ENCODE measurements at regions not wholly inside any gene's neighbourhood (a gene's known extent, or its start where the extent isn't known, plus 50 kb on each side); places are given as distances from the start of the nearest gene placed in this dataset.
A peak's percentile ranks its signal among the peaks of the same experiment; 100 is the strongest.
"Not testable (repeated sequence)": the region's sequence is repeated elsewhere in the genome, so short reads cannot be mapped to it uniquely, and the experiment has no call there.

DNA sequence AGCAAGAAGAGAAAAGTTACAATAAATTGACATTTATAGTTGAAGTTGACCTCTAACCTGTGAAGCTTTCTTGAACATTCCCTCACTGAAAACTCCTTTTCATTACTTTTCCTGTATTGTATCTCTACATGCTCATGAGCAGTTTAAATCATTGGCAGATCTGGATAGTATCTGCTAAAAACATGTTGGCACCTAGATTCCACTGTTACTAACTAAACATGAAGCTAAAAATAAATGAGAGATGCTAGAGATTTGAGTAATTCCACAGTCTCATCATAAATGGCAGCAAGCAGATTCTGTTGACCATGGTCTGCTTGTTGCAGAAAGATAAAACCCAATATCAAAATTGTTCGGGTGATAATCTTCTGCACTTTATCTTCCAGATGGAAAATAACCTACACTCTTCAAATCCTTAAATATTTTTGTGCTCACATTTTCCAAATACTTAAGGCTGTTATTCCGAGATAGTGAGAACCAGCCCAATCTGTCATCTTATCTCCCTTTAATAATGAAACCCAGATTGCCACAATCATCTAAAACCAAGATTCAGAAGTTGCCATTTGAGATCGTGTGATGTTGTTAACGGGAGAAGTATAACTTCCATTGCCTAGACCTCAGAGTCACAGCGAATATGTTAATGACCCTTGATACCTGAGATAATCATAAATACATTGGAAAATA, 171.0 kb upstream of the DAAM1 start:
- DNase-seq = no peak

GRCh38 chr14:59018460-59018859, 170.0 kb upstream of the DAAM1 start:
- DNase-seq = no peak

GRCh38 chr14:59018978-59019377, 169.5 kb upstream of the DAAM1 start:
- no peak for DNase-seq

- DNase-seq = peak; percentile 35
Measured at GRCh38 chr14:59020382-59020781, 168.1 kb upstream of the DAAM1 start.

GRCh38 chr14:59022144-59022543, 166.3 kb upstream of the DAAM1 start:
- DNase-seq = no peak

DNA sequence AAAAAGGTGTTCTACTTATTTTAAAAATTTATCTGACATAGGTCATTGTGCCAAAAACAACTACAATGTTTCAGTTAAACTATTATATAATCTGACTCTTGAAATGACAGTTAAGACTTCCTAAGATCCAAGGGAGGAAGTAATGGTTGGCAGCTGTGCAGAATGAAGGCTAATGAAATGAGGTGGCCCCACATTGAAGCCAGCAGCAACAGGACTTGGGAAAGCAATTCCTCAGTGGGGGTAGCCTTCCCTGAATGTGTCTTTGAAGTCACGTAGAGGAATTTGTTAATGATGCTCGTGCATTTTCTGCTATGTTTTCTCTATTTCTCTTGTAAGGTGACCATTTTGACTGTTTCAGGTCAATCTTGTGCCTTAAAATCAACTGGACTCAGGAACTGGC, 162.4 kb upstream of the DAAM1 start:
- DNase-seq = peak; percentile 9

DNA sequence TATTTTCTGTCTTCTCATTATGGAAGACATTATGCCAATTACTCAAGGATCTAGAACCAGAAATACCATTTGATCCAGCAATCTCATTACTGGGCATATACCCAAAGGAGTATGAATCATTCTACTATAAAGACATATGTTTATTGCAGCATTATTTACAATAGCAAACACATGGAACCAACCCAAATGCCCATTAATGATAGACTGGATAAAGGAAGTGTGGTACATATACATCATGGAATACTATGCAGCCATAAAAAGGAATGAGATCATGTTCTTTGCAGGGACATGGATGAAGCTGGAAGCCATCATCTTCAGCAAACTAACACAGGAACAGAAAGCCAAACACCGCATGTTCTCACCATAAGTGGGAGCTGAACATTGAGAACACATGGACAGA, 161.8 kb upstream of the DAAM1 start:
- peak; percentile 8 for DNase-seq

- DNase-seq = peak; percentile 95
Measured at GRCh38 chr14:59028476-59029202, 159.8 kb upstream of the DAAM1 start.

GRCh38 chr14:59032826-59033225, 155.6 kb upstream of the DAAM1 start:
- DNase-seq = peak; percentile 68

- no peak for DNase-seq
Measured at GRCh38 chr14:59036134-59036533, 152.3 kb upstream of the DAAM1 start.

- DNase-seq = no peak
Measured at GRCh38 chr14:59037086-59037485, 151.4 kb upstream of the DAAM1 start.

DNA sequence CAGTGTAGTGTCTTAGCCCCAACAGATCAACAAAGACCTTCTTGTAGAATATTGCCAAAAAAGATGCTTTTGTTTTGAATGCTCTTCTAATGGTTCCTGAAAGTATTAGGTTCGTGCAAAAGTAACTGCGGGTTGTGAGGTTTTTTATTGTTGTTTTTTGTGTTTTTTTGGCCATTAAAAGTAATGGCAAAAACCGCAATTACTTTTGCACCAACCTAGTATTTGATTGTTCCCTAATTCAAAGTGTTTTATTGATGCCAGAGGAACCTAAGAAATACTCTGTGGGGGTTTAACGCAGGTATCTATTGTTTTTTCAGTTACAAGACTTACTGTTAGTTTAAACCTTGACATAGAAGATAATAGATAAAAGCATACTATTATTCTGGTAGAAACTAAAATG, 150.8 kb upstream of the DAAM1 start:
- DNase-seq = no peak

GRCh38 chr14:59038746-59039145, 149.7 kb upstream of the DAAM1 start:
- no peak for DNase-seq

- no peak for DNase-seq
Measured at GRCh38 chr14:59041308-59041707, 147.2 kb upstream of the DAAM1 start.

GRCh38 chr14:59044707-59045106, 143.8 kb upstream of the DAAM1 start:
- DNase-seq = no peak

DNA sequence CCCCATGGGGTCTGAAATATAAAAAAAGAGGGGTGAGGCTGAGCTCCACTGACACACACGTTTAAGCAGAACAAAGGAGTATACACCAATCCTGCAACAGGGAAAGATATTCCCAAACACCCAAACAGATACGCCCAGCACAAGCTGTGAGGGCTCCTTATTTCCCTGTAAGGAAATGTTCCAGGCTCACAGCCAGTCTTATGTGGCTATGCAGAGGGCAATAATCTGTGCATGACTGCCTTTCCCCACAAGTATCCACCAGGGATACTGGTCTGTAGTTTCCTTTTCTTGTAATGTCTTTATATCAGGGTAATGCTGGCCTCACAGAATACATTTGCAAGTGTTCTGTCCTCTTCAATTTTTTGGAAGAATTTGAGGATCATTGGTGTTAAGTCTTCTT, 141.7 kb upstream of the DAAM1 start:
- no peak for DNase-seq

GRCh38 chr14:59055006-59055405, 133.5 kb upstream of the DAAM1 start:
- DNase-seq = peak; percentile 60

DNA sequence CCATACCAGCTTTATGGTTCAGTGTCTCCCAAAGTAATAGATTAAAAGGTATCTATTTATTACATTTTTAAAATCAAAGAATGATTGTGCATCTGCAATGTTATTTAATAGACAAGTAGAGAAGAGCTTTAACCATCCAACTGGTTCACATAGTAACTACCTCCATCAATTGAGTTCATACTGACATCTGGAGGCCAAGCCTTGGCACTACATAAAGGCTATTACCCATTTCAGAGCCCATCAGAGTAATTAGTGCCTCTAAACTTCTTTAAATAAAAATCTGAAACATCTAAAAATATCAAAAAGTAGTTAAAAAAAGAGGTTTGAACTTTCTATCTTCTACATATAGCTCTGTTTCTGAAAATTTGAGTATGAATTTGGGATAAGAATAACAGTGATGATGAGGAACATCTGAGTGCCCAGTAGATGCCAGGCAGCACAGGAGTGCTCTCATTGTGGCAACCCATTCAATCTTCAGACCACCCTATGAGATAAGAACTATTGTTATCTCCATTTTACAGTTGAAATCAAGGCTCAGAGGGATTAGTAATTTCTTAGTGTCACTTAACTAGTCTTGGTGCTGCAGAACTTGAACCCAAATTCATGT, 132.9 kb upstream of the DAAM1 start:
- DNase-seq = peak; percentile 64

DNA sequence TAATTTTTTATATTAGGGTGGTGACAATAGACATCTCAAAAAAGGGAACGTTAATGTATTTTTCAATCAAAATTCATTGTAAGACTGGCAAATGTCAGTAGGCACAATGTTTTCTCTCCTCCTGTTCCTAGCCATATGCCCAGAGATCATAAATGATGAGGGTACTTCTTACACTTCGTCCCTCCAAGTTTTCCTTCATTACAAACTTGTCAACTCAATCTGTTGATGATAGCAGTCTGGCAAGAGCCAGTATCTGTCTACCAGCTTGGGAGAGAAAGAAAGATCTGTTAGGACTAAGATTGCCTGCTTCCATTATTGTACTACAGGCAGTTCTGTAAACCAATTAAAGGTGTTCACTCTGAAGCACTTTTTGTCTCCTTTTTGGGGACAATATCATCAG, 130.9 kb upstream of the DAAM1 start:
- no peak for DNase-seq

GRCh38 chr14:59058776-59059175, 129.7 kb upstream of the DAAM1 start:
- DNase-seq = not testable (repeated sequence)

GRCh38 chr14:59060841-59061240, 127.6 kb upstream of the DAAM1 start:
- no peak for DNase-seq

- DNase-seq = no peak
Measured at GRCh38 chr14:59061292-59061691, 127.2 kb upstream of the DAAM1 start.

- no peak for DNase-seq
Measured at GRCh38 chr14:59063259-59063658, 125.2 kb upstream of the DAAM1 start.

All from fibroblast of skin of back (primary cell).